ENCODE measurements at regions not wholly inside any gene's neighbourhood (a gene's known extent, or its start where the extent isn't known, plus 50 kb on each side); places are given as distances from the start of the nearest gene placed in this dataset.

DNA sequence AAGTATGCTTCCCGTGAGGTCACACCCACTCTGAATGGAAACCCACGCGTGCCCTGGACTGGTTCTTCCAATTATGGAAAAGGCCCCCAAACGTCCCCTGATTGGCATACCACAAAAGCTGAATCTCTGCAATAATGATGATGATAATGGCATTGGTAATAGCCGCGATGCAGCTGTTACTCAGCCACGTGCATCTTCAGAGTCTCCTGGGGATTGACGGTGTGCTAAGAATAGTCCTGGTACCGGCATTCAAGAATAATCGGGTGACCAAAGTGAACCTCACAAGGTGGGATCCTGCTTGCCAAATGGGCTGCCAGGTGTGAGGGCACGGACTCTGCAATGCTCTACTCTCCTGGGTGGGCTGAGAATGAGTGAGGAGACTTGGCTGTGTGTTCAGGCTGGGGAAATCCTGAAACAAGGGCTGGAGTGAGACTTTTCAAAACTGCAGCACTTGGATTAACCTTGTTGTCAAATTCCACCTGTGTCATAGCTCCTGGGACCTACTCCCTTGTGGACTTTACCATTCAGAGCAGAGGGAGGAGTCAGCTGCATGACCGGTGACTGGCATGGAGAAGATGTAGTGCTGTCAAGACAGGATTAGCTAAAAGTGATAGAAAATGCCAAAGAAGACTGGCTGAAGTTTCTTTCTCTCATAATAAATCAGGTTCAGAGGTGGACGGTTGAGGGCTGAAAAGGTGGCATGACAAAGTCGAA lies 615.4 kb downstream of the MID1IP1 start:
- Histone ChIP-seq H3K36me3 (no peaks in the 10 kb centered on the region), H3K27me3 (ENCODE audit: low read depth) (no peaks in the 10 kb centered on the region), H3K27ac (no peak overlapping the region), H3K9me3 (no peaks in the 10 kb centered on the region), H3K4me1 (no peaks in the 10 kb centered on the region), H3K4me3 (no peak overlapping the region)
- TF ChIP-seq, protein P1, sequence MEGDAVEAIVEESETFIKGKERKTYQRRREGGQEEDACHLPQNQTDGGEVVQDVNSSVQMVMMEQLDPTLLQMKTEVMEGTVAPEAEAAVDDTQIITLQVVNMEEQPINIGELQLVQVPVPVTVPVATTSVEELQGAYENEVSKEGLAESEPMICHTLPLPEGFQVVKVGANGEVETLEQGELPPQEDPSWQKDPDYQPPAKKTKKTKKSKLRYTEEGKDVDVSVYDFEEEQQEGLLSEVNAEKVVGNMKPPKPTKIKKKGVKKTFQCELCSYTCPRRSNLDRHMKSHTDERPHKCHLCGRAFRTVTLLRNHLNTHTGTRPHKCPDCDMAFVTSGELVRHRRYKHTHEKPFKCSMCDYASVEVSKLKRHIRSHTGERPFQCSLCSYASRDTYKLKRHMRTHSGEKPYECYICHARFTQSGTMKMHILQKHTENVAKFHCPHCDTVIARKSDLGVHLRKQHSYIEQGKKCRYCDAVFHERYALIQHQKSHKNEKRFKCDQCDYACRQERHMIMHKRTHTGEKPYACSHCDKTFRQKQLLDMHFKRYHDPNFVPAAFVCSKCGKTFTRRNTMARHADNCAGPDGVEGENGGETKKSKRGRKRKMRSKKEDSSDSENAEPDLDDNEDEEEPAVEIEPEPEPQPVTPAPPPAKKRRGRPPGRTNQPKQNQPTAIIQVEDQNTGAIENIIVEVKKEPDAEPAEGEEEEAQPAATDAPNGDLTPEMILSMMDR (IDR thresholded peaks at IDR 0.05): no peak
- no peak for ATAC-seq
- no peak for DNase-seq
- intact Hi-C loops (cut with DNase I): no loop called here

DNA sequence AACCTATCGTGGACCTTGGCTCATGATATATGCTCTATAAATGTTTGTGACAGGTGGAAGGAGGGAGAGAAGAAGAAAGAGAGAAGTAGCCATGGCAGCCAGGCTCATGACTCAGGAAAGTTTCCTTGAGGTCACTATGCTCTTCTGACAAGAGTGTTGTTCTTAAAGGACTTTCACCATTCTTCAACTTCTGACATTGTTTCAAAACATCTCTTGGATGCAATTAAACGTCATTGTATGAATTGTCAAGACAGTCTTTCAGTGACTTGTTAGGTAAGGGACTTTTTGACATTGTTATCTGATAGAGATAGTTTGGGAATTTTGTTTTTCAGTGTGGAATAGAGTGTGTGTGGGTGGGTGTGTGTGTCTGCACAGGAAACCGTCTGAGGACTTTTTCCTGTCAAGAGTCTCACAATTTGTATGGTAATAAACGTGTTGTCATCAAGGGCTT lies 617.0 kb downstream of the MID1IP1 start:
- Histone ChIP-seq H3K4me1 (no peaks in the 10 kb centered on the region), H3K9me3 (no peaks in the 10 kb centered on the region), H3K27ac (no peak overlapping the region), H3K27me3 (ENCODE audit: low read depth) (no peaks in the 10 kb centered on the region), H3K4me3 (no peak overlapping the region), H3K36me3 (no peaks in the 10 kb centered on the region)
- TF ChIP-seq, protein P1 (IDR thresholded peaks at IDR 0.05): no peak
- intact Hi-C loops (cut with DNase I): no loop called here
- ATAC-seq (peak in 1 of 2 donors; percentile 24), DNase-seq (no peak)

DNA sequence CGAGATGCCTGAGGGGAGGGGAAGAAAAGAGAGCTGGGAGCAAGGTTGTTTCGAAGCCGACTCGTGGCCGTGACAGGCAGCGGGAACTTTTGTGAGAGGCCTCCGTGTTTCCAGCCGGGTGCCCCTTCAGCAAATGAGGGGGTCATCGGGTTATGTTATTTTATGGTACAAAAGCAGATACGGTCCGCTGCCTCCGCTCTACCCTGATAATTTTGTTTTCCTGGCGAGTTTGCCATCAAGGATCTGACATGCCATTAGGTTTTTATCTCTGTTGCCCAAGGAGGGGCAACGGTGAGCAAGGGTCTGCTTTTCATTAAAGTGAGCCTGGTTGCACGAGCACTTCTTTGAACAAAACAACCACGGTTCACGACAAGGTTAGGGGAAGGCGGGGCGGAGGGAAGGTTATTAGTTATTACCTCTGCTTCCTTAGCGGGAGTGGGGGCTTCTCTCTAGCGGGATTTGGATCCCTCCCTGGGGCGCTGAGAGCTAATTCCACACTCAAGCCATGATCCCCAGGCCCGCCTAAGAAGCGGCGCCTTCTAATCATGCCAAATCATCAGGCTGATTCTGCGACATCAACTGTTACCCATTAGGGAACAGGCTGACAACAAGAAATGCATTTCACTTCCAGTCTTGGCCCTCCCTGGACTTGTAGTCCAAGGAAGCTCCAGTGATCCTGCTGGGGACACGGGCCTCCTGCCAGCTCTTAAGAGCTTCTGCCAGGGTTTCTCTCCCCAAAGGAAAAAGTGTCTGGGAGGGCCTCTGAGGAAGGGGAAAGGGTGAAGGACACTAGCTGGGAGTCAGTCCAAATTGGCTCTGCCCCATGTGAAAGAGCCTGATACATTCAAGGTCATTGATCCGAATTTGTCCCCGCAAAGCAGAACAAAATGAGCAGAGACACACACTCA lies 617.7 kb downstream of the MID1IP1 start:
- TF ChIP-seq, protein P1 (IDR thresholded peaks at IDR 0.05): no peak
- DNase-seq: no peak
- no peaks in the 10 kb centered on the region for H3K9me3 ChIP-seq
- peak in 1 of 2 donors; percentile 53 for ATAC-seq
- intact Hi-C loops (cut with DNase I): no loop called here
- no peaks in the 10 kb centered on the region for H3K36me3 ChIP-seq
- no peaks in the 10 kb centered on the region for H3K4me1 ChIP-seq
- no peak overlapping the region for H3K4me3 ChIP-seq
- peak overlapping the region; percentile 46 for H3K27ac ChIP-seq
- no peaks in the 10 kb centered on the region for H3K27me3 ChIP-seq (ENCODE audit: low read depth)

DNA sequence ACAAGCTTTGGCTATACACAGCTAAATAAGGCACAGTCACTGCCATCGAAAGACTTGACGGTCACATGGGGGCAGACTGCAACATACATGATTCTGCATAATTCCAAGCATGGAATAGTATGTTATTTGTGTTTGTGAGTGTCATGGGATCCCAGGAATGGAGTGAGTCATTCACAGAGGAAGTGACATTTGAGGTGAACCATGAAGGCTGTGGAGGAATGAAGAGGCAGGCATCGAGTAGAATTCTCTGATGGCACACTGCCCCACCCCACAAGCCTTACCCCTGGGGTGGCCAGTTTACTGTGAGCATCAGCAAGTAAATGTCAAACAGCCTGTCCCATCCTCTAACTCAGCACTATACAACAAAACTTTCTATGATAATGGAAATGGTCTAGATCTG lies 619.7 kb downstream of the MID1IP1 start:
- no peak overlapping the region for H3K27ac ChIP-seq
- no peak for ATAC-seq
- no peaks in the 10 kb centered on the region for H3K27me3 ChIP-seq (ENCODE audit: low read depth)
- TF ChIP-seq, protein P1 (IDR thresholded peaks at IDR 0.05): no peak
- no peak overlapping the region for H3K4me3 ChIP-seq
- H3K36me3 ChIP-seq: no peaks in the 10 kb centered on the region
- no peaks in the 10 kb centered on the region for H3K4me1 ChIP-seq
- DNase-seq: no peak
- intact Hi-C loops (cut with DNase I): no loop called here
- H3K9me3 ChIP-seq: no peaks in the 10 kb centered on the region

DNA sequence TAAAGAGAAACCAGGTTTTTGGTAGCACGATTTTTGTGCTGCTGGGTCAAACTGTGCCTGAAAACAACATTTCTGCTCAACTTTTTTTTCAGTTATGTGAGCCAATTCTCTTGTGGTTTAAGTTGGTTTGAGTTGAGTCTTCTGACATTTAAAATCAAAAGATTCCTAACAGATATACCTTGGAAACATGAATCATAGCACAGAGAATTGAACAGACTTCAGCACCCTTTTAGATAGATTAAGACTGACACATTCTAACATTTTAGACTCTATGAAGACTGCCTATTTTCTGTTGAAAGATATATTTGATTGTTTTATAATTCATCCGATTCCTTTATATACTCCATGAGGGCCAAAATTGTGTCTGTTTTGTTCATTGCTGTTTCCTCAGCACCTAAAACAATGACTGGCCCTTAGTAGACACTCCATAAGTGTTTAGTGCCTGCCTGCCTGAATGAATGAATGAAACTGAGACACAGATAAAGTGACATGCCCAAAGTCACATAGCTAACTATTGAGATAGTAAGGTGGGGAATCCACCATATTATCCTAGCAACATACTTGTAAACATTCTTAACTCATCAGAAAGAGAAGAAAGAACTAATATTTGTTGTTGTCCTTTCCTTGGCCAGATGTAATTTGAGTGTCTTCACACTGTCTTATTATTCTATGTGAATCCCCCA lies 624.0 kb downstream of the MID1IP1 start:
- DNase-seq (no peak), ATAC-seq (no peak)
- Histone ChIP-seq H3K27ac (no peak overlapping the region), H3K4me1 (peaks cover 9% of the 10 kb centered on the region), H3K4me3 (no peak overlapping the region), H3K36me3 (no peaks in the 10 kb centered on the region), H3K9me3 (no peaks in the 10 kb centered on the region), H3K27me3 (ENCODE audit: low read depth) (no peaks in the 10 kb centered on the region)
- intact Hi-C loops (cut with DNase I): no loop called here
- TF ChIP-seq, protein P1 (IDR thresholded peaks at IDR 0.05): no peak

Measured in lower lobe of right lung (tissue), 2 donors.